T-helper 1 cell (primary cell): ENCODE measurements at regions not wholly inside any gene's neighbourhood (a gene's known extent, or its start where the extent isn't known, plus 50 kb on each side); places are given as distances from the start of the nearest gene placed in this dataset.

ENCODE experiments used
- DNase-seq, 5 donors: peaks; one replicate each; pipeline ENCODE4 v3.0.0-alpha.2; 2012 to 2020

DNA sequence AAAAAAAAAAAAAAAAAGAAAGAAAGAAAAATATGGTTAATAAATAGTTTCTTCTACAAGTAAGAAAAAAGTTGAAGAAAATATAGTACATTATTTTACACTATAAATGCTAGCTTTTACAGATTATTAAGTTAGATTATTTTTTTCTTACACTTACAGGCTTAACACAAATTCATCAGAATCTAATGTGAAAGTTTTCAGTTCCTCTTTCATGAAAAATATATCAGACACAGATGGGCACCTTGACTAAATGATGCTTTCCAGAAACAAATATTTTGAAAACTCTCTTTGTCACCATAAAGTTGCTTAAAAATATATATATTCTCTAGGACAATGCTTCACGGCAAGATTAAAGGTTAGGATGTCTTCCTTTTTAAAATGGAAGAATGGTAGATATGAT lies 321.8 kb upstream of the HSF2 start:
- no peak for DNase-seq

GRCh38 chr6:122078481-122078880 lies 321.0 kb upstream of the HSF2 start:
- no peak for DNase-seq

GRCh38 chr6:122079916-122080315 lies 319.5 kb upstream of the HSF2 start:
- no peak for DNase-seq

- DNase-seq, result no peak
These were observed 317.5 kb upstream of the HSF2 start for GRCh38 chr6:122081921-122082320.

DNA sequence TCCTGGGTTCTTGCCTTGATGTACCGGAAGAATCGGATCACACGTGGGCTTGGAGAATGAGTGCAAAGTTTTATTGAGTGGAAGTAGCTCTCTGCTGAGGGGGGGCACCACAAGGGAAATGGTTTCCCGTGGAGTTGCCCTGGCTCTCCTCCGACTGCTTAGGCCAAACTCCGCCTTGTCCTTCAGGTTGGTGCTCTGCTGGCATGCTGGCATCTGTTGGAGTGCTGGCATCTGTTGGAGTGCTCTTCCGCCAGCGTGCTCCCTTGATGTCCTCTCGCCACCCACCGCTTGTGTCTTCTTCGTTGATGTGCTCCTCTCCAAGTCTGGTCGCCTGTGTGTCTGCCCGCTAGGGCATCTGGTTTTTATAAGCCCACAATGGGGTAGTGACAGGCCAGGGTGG lies 317.1 kb upstream of the HSF2 start:
- DNase-seq, result no peak

DNA sequence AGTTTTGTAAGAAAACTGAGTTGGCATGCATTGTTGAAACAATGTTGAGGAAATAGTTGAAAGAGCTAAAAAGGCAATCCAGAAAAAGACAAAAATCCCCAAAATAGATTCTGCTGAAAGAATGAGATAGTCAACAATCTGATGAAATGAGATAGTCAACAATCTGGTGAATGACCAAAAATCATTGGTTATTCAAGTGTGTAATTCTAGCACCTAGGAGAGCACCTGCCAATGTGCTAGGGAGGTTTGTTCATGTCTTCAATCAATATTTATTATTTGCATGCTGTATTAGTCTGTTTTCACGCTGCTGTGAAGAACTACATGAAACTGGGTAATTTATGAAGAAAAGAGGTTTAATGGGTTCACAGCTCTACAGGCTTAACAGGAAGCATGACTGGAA lies 307.1 kb upstream of the HSF2 start:
- no peak for DNase-seq

- no peak for DNase-seq
These were observed 301.2 kb upstream of the HSF2 start for GRCh38 chr6:122098201-122098678.

DNA sequence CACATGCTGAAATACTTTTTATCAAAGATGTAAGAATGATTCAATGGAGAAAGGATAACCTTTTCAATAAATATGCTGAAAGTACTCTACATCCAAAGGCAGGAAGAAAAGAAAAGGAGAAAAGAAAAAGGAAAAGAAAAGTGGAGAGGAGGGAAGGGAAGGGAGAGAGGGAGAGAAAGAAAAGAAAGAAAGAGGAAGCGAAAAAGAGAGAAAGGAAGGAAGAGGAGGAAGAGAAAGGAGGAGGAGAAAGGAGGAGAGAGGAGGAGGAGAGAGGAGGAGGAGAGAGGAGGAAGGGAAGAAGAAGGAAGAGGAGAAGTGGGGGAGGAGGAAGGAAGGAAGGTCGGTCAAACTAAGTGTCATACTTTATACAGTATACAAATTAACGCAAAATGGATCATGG lies 297.4 kb upstream of the HSF2 start:
- DNase-seq, result no peak

DNA sequence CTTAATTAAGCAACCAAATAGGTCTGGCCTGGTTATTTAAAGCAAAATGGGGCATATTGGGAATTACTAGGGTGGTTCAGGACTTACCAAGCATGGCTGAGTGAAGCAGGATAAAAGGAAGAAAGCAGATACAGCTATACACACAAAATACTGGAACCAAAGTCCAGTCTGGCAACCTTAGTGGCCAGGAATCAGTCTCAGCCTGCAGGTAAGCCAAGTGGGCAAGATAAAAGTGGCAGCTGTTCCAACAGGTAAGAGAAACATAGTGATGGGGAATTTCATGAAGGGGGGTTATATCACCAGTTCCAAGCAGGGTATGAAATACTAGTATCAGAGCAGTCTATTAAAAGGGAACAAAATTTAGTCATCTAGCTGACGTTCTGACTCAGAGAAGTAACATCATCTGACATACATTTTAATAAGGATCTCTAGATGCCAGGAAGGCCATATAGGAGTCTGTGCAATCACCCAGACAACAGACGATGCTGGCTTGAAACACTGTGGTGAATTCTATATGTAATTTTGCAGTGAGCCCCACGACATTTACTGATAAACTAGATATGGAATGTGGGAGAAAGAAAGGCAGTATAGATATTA lies 292.1 kb upstream of the HSF2 start:
- DNase-seq, result no peak

GRCh38 chr6:122109075-122109474 lies 290.4 kb upstream of the HSF2 start:
- DNase-seq, result no peak

GRCh38 chr6:122114717-122115116 lies 284.7 kb upstream of the HSF2 start:
- no peak for DNase-seq

- DNase-seq, result no peak
These were observed 283.2 kb upstream of the HSF2 start for GRCh38 chr6:122116119-122116834.

GRCh38 chr6:122116835-122117627 lies 282.4 kb upstream of the HSF2 start:
- no peak for DNase-seq

GRCh38 chr6:122118945-122119506 lies 280.4 kb upstream of the HSF2 start:
- DNase-seq, result no peak

DNA sequence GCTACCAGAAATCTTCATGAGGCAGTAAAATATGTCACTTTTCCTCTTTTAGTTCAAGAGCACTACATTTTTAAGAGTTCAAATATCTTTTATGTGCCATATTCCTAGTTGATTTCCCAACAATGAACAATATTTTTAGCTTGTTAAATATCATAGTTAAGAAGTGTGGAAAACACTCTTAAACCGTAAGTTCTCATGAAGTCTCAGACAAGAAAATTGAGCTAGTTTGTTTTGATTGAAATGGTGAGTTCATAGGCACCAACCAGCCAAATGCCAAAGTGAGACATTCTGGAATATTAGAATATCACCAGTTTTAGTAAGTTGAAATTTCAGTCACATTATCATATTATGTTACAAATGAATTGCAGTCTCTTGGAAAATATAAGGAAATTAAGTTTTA lies 277.2 kb upstream of the HSF2 start:
- DNase-seq, result no peak

DNA sequence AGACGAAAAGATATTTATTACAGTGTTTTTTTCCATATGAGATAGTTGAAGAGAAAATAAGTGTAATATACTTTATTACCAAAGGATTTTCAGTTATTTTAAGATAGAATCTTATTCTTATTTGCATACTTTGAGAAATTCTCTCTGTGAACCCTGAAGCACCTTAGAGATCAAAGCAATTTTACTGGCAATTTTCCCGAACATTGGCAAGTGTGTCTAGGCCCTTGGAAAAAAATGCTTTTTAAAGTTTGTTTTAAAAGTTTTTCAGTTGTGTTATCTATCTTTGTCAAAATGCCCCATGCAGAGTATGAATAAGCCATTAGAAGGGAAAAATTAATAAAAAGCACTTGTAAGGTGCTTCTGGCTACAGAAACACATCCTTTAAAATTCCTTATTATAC lies 276.8 kb upstream of the HSF2 start:
- no peak for DNase-seq

DNA sequence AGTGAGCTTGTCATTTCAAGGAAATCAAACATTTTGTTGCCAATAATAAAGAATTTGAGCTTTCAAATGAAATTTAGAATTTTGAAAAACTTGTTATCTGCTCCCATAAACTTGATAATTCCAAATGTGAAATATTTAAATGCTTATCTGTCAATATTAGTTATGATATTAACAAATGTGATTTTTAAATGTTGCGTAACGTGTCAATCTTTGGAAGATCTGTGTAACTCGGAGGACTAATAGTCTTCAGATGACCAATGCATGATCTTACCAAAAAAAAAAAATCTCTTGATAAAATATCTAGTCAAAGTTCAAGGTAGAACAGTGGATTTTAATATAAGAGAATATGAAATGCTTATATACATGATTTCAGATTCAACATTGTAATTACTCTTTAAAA lies 274.5 kb upstream of the HSF2 start:
- no peak for DNase-seq

- DNase-seq, result no peak
These were observed 272.6 kb upstream of the HSF2 start for GRCh38 chr6:122126894-122127293.

DNA sequence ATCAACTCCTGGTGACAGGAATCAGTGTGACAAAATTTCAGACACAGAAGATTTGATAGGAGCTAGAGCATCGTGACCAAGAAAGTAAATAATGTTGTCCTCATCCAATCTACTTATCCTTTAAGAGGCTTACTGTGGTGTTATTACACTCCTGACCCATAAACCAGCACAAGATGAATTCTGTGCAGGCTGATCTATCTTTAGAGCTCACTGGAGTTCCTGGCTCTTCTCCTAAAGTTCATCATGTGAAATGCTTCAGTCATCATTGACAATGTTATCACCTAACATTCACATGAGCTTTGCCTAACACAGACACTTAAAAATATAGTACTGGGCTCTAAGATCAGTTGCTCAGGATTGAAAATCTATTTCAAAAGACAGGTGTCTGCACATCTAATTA lies 271.0 kb upstream of the HSF2 start:
- no peak for DNase-seq

DNA sequence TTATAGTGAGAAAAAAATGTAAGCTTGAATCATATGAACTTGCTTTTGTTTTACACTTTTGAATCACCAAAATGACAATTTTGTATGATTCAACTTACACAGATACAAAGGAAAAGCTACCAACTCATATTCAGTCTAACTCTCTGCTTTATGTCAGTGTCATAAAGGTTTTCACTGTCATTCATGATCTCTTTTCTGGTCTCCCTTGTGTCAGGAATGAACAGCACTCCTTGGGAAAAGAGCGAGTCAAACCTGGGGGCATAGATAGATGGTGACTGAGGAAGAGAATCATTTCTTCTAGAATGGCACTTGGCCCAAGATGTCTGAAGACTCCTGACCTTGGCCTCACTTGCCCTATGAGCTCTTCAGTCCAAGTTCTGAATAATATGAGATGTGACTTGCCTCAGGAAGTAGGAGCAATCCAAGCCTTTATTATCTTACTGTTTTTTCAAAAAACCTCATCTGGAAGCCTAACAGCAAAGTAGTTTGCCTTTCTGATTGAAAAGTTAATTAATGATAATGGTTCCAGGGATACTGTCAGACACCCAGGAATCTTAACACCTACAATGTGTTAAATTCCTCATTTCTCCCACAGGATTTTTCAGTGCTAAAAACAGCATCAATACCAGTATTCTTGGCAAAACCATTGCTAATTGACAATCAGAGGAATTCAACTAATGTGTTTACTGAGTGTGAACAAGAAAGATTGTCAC lies 270.0 kb upstream of the HSF2 start:
- DNase-seq, result no peak

DNA sequence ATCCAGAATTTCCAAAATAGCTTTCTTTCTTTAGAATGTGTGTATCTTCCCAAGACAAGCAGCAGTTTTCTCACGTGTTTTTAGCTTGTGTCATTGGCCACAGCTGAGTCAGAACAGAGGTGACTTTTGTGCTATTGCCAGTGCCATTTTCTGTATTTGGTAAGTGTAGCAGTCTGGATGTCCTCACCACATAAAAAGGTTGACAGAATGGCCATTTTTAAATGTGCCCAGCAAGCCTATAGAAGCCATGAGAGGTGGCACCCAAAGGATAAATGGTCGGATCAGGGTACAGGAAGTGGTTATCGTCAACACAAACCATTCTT lies 269.5 kb upstream of the HSF2 start:
- DNase-seq, result no peak

DNA sequence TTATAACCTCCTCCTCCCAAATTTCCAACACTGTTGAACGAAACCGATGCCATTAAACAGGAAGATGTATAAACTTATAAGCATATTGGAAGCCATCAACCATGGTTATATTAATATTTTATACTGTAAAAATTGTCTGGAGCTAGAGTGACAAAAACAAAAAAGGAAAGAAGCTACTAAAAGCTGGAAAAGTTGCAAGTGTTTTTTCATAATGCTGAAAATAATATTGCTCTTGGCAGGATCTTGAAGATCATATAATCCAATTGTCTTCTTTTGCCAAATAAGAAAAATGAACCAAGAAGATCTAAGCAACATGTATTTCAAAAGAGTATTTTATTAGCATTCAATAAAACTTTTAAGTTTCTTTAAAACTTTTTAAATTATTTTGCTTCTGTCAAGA lies 268.9 kb upstream of the HSF2 start:
- DNase-seq, result no peak

- no peak for DNase-seq
These were observed 263.1 kb upstream of the HSF2 start for GRCh38 chr6:122136386-122136785.
